HT-29 (cell line): ENCODE measurements at regions not wholly inside any gene's neighbourhood (a gene's known extent, or its start where the extent isn't known, plus 50 kb on each side); places are given as distances from the start of the nearest gene placed in this dataset.

Experiments used
- DNase-seq: peaks from one replicate; pipeline ENCODE4 v3.0.0-alpha.2; 2015; ENCODE audit warnings: low spot score

DNA sequence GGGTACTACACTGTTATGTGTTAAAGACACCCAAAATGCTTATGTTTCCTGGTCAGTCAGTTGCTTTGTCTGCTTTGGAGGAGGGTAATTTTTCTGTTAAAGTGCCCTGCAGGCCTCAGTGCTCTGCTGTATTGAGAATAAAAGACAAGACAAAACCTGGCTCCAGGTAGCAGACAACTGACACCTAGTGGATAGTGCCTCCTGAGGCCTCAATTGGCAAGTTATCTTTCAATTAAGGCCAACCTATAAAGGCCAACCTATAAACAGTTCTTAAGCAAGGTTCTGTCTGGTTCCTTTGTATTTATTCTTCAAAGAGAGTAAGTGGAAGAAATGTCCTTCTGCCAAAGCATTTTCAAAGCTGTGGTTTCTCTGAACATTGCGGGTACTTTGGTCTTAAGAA, 773.8 kb downstream of the MECOM start:
- peak; percentile 72 for DNase-seq

DNA sequence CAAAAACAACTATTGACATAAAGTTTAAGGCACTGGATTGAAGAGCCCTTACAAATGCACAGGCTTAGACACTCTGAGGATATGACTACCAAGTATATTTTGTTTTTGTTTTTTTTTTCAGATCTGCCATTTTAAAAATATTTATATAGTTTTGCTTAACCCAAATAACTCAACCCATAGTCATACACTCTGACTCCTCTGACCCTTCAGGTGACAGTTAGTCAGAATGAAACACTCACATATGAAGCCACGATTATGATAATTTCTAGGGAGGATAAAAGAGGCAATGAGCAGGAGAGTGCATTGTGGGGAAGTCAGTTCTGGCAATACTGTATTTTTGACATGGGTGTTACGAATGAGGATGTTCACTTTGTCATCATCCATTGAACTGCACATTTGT, 774.7 kb downstream of the MECOM start:
- no peak for DNase-seq

DNA sequence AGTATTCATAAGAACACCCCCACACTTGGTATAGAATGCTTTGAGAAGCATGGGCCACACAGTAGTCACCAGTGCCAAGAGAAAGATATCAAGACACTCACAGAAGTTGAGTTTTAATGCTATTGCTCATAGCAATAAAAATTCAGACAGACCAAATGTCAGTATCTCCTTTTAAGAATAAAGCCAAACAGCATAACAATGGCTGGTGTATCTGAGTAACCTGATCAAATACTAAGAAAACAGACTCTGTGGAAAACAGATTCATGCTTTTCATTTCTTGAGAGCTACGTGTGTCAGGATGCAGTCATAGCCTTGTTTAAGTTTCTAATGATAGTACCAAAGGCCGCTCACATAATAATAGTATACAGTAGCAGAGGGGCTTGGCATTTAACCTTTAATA, 778.5 kb downstream of the MECOM start:
- peak; percentile 17 for DNase-seq

DNA sequence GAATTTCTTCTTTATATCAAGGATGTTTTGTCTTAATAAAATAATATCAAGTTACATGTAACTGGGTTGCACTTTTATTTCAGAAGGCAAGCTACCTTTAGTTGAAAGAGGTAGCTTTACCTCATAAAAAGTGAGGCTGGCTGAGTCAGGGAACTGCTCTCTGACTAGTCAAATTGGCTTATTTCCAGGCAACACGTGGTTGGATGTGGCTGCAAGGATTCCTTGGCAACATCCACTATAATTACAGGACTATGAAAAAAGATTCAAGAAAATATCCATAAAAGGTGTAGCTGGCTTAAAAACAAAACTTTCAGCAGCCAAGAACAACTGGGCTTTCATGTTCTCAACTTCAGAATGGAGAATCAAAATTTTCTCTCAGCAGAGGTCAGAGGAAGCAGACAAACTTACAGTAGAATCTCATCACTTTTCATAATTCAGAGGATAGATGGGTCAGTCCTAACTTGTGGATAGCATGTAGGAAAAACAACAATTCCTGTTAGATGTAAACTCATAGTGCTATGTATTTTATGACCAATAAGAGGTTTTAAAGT, 779.1 kb downstream of the MECOM start:
- peak; percentile 92 for DNase-seq

GRCh38 chr3:168883145-168883544, 780.4 kb downstream of the MECOM start:
- no peak for DNase-seq

GRCh38 chr3:168881804-168882203, 781.7 kb downstream of the MECOM start:
- DNase-seq, result no peak

DNA sequence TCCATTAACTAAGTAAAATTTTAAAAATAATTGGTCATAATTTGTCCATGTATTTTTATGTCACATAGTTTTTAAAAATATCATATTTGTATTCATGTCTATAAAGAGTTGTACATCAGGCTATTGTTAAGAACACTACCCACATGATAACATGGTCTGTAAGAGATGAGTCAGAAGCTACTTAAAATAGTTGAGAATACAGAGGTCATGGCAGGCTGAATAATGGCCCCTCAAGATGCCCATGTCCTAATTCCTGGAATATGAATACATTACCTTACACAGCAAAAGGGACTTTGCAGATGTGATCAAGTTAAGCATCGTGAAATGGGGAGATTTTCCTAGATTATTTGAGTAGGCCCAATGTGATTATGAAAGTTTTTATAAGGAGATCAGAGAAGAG, 782.9 kb upstream of the GOLIM4 start:
- no peak for DNase-seq

- peak; percentile 96 for DNase-seq
These were observed 782.2 kb upstream of the GOLIM4 start for GRCh38 chr3:168877899-168878298.

GRCh38 chr3:168876346-168877035, 780.8 kb upstream of the GOLIM4 start:
- peak; percentile 29 for DNase-seq

DNA sequence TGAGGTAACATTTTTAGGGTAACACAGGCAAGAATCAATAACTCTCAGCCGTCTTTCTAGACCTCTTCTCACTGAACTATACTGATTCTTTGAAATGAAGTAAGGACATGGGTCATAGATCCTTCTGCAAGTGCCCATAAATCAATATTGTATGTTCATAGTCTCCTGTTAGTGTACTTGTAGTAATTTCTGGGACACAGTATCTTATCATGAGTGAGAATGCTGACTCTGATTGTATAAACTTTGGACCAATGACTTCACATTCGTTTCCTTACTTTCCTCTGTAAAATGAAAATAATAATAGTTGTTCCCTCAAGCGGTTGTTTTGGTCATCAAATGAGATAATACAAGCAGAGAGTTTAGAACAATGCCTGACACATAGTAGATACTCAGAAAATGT, 777.1 kb upstream of the GOLIM4 start:
- no peak for DNase-seq

GRCh38 chr3:168870892-168871291, 775.2 kb upstream of the GOLIM4 start:
- DNase-seq, result peak; percentile 87

GRCh38 chr3:168865022-168865551, 769.4 kb upstream of the GOLIM4 start:
- peak; percentile 79 for DNase-seq

GRCh38 chr3:168864107-168865021, 768.6 kb upstream of the GOLIM4 start:
- DNase-seq, result no peak

- DNase-seq, result no peak
These were observed 767.8 kb upstream of the GOLIM4 start for GRCh38 chr3:168863561-168863960.

GRCh38 chr3:168862466-168862865, 766.7 kb upstream of the GOLIM4 start:
- DNase-seq, result no peak

DNA sequence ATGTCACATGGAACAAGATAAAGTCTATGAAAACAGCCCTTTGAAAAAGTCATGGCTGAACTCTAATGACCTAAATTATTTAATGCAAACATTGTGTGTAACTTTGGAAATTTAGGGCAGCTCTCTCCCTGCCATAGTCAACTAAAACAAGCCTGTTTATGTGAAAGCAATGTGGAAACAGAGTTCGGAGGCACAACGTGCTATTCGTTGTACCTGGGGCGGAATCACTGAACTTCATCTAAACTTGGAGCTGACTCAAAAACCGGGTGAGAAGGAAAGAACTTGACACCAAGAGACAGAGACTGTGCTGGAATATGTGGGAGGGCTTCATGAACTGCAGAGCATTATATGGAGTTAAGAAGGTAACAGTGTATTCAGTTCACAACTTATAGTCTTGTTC, 764.9 kb upstream of the GOLIM4 start:
- DNase-seq, result no peak

GRCh38 chr3:168860028-168860427, 764.3 kb upstream of the GOLIM4 start:
- no peak for DNase-seq

DNA sequence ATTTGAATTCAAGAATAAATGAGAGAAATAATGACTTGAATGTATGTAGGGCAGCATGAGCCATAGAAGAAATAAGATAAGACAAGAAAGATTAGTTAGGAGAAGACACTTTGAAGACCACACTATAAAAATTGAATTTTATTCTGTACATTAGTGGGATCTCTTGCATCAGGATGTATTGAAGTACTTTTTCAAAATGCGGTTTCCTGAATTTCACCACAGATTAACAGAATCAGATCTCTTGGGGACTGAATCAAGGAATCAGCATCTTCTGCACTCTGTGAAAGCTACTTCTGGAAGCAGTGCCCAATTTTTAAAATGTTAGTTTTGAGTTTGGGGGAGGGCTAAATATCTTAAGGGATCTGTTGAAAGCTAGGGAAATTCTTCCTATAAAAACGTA, 763.9 kb upstream of the GOLIM4 start:
- peak; percentile 43 for DNase-seq

DNA sequence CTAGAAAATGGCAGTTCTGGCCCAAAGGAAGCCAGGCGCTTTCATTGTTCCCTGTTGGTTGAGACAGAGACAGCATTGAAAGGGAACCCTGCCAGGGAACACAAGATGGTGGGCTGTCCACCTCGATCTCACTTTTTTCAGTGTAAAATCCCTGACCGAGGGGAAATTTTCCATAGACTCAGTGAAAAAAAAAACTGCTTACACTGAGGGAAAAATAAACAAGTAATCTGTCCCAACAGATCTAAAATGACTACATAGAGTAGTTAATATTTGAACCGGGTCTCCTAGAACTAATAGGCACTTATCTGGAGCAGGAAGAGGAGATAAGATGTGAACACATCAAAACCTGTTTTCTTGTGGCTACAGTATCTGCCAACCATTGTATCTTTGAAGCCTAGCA, 763.4 kb upstream of the GOLIM4 start:
- no peak for DNase-seq

DNA sequence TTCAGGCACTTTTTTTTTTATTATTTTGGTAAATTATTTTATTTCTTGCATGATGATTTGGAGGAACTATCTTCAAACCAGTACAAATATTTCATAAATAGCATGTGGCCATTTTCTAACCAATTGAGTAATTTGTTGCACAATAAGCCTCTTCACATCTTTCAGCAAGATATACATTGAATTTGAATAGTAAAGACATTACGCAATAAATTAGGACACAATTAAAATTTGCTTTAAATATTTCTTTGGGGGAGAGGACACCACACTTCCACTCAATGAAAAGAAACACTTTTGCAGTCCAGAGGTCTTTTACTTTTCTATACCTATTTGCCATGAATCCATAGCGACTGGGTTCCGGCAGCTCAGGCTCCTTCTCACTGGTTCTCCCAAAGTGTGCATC, 762.6 kb upstream of the GOLIM4 start:
- no peak for DNase-seq

DNA sequence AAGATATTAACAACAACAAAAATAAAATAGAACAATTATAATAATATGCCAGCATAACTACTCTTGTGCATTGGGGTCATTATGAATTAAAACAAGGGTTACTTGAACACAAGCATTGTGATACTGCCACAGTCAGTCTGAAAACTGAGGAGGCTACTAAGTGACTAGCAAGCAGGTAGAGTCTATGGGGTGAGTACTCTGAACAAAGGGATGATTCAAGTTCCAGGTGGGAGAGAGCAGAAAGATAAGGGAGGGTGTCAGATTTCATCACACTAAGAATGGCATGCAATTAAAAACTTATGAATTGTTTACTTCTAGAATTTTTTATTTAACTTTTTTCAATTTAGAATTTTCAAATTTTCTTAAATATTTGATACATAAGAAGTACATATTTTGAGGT, 754.4 kb upstream of the GOLIM4 start:
- no peak for DNase-seq

GRCh38 chr3:168847291-168847883, 751.7 kb upstream of the GOLIM4 start:
- peak; percentile 69 for DNase-seq
